SK-MEL-5 (cell line): ENCODE measurements at regions not wholly inside any gene's neighbourhood (a gene's known extent, or its start where the extent isn't known, plus 50 kb on each side); places are given as distances from the start of the nearest gene placed in this dataset.
"Not testable (repeated sequence)": the region's sequence is repeated elsewhere in the genome, so short reads cannot be mapped to it uniquely, and the experiment has no call there.

Experiments
- DNase-seq: peaks from one replicate; pipeline ENCODE4 v3.0.0-alpha.2; 2016; ENCODE audit warnings: low read depth, low spot score
- in situ Hi-C: cut with HindIII; loops from 2 replicates; pipeline ENCODE4 v1.10.0; 2016; ENCODE audit warnings: low sequenced_read_pairs, high pct_unique_total_duplicates, low pct_unique_long_range_greater_than_20kb

DNA sequence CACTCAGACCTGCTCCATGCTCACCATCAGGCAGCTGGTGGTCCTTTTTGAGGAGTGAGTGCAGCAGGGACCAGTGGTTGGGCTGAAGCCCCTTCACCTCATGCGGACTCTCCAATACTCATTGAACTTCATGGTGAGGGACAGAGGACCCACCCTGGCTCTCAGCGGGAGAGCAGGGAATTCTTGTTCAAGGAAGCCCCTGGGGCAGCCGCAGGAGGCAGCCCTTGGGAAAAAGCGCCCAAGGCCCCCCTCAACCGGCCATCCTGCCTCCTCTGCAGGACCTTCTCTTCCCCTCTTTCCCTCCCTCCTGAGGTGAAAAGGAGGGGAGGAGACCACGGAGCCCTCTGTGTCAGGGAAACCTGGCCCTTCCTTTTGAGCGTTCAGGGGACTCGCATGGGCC is 4510.9 kb upstream of the OR11H1 start:
- DNase-seq, in situ Hi-C loops: not testable (repeated sequence)

DNA sequence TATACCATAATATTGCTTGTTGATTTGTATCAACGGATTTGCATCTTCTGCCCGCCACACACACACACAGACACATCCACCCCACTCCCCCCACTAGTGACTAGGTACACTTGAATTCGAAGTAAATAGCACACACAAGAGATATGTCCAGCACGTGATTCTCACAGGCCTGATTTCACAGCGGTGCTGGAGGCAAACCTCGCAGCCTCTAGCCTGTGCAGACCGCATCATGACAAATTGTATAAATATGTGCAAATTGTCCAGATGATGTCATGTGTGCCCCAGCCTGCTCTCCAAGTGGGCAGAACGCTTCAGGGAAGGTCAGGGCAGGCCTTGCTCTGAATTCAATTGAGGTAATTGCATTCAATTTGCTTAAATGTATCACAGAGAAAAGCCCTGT is 4507.5 kb upstream of the OR11H1 start:
- in situ Hi-C loops, DNase-seq: not testable (repeated sequence)

DNA sequence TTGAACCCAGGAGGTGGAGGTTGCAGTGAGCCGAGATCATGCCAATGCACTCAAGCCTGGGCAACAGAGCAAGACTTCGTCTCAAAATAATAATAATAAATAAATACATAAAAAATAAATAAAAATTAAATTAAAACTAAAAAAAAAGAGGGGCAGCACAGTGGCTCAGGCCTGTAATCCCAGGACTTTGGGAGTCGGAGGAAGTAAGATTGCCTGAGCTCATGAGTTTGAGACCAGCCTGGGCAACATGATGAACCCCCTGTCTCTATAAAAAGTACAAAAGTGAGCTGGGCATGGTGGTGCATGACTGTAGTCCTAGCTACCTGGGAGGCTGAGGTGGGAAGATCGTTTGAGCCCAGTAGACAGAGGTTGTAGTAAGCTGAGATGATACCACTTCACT is 4501.5 kb upstream of the OR11H1 start:
- DNase-seq, in situ Hi-C loops: not testable (repeated sequence)

DNA sequence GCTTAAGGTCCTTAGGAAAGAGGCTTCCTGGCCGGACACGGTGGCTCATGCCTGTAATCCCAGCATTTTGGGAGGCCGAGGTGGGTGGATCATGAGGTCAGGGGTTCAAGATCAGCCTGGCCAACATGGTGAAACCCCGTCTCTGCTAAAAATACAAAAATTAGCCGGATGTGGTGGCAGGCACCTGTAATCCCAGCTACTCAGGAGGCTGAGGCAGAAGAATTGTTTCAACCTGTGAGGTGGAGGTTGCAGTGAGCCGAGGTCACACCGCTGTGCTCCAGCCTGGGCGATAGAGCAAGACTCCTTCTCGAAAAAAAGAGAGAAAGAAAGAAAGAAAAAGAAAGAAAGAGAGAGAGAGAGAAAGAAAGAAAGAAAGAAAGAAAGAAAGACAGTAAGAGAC is 4500.9 kb upstream of the OR11H1 start:
- DNase-seq, in situ Hi-C loops: not testable (repeated sequence)

DNA sequence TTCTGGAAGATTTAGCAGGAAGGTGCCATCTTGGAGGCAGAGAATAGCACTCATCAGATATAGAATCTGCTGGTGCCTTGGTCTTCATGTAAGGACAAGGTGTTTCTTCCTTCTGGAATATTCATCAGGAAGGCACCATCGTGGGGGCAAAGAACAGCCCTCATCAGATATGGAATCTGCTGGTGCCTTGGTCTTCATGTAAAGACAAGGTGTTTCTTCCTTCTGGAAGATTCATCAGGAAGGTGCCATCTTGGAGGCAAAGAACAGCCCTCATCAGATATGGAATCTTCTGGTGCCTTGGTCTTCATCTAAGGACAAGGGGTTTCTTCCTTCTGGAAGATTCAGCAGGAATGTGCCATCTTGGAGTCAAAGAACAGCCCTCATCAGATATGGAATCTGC is 4500.5 kb upstream of the OR11H1 start:
- in situ Hi-C loops, result not testable (repeated sequence)

DNA sequence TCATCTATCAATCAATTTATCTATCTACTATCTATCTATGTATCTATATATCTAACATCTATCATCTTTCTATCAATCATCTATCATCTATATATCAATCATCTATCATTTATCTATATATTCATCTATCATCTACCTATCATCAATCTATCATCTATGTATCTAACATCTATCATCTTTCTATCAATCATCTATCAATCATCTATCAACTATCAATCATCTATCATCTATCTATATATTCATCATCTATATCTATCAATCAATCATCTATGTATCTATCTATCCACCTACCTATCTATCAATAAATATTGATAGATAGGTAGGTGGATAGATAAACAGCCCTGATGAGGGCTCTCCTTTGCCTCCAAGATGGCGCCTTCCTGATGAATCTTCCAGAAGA is 4499.8 kb upstream of the OR11H1 start:
- DNase-seq, in situ Hi-C loops: not testable (repeated sequence)

More for the DNA sequence above, 4500.5 kb upstream of the OR11H1 start:
- not testable (repeated sequence) for DNase-seq

DNA sequence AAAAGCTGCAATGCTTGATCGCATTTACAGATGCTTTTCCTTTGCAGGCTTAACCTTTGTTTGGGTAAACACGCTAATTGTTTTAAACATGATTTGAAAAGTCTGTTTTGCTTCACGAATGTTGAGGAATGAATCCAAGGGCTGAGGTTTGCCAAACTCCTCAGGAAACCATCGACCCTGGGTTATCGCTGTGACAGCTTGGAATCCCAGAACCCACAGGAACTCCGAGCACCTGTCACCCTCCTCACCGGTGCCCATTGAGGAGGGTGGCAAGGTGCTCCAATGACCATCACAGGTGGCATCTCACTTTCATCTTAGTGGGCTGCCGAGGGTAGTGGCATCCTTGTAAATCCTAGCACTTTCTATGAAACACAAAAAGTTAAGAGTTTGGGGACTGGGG is 4498.5 kb upstream of the OR11H1 start:
- in situ Hi-C loops, DNase-seq: not testable (repeated sequence)

DNA sequence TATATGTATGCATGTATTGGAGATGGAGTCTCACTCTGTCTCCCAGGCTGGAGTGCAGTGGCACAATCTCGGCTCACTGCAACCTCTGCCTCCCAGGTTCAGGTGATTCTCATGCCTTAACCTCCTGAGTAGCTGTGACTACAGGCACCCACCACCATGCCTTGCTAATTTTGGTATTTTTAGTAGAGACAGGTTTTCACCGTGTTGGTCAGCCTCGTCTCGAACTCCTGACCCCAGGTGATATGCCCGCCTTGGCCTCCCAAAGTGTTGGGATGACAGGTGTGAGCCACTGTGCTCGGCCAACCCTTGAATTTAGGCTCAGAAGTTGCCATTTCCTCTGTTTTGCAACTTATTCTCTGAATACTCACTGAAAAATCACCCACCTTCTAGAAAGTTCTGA is 4498.0 kb upstream of the OR11H1 start:
- DNase-seq, in situ Hi-C loops: not testable (repeated sequence)

DNA sequence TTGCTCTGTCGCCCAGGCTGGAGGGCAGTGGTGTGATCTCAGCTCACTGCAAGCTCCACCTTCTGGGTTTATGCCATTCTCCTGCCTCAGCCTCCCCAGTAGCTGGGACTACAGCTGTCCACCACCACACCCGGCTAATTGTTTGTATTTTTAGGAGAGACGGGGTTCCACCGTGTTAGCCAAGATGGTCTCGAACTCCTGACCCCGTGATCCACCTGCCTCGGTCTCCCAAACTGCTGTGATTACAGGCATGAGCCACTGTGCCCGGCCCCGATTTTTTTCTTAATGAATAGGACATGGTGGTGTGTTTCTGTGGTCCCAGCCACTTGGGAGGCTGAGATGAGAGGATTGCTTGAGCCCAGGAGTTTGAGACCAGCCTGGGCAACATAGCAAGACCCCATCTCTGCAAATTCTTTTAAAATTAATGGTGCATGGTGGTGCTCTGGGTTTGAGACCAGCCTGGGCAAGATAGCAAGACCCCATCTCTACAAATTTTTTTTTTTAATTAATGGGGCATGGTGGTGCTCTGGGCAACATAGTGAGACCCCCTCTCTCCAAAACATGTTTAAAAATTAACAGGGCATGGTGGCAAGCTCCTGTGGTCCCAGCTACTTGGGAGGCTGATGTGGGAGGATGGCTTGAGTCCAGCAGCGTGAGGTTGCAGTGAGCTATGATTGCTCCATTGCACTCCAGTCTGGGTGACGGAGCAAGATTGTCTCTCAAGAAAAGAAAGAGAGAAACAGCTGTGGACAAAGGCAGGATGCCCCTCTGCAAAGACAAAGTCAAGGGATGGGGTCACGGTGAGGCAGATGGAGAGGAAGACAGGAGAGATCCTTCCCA is 4497.2 kb upstream of the OR11H1 start:
- in situ Hi-C loops, DNase-seq: not testable (repeated sequence)

DNA sequence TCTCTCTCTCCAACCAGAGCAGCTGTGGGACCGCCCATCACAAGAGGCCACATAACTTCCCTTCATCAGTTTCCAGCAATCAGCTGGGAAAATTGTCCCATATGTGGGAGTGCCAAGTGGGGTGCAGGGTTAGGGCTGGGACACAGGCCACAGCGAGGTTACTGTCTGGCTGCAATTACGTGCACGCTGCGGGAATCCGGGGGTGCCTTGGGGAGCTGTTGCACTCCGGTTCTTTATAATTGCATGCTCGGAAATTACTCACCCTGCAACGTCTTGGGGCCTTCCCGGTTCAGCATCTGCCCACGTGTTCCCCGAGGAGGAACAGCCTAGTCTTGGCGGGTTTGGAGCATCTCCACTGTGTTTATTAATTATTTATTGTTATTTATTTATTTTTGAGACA is 4495.9 kb upstream of the OR11H1 start:
- in situ Hi-C loops, DNase-seq: not testable (repeated sequence)

DNA sequence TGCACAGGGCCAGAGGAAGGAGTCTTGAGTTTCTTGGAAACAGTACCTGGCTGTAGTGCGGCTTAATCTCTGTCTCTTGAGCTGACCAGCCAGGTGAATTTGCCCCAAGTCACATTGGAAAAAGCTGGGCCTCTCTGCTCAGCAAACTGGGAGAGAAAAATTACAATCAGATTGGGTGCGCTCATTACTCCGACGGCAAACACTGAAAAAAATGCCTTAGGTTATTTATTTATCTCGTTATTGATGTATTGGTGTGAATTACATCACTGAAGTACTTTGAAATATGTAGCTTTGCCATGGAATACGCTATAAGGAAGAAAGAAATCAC is 4493.4 kb upstream of the OR11H1 start:
- in situ Hi-C loops, DNase-seq: not testable (repeated sequence)

DNA sequence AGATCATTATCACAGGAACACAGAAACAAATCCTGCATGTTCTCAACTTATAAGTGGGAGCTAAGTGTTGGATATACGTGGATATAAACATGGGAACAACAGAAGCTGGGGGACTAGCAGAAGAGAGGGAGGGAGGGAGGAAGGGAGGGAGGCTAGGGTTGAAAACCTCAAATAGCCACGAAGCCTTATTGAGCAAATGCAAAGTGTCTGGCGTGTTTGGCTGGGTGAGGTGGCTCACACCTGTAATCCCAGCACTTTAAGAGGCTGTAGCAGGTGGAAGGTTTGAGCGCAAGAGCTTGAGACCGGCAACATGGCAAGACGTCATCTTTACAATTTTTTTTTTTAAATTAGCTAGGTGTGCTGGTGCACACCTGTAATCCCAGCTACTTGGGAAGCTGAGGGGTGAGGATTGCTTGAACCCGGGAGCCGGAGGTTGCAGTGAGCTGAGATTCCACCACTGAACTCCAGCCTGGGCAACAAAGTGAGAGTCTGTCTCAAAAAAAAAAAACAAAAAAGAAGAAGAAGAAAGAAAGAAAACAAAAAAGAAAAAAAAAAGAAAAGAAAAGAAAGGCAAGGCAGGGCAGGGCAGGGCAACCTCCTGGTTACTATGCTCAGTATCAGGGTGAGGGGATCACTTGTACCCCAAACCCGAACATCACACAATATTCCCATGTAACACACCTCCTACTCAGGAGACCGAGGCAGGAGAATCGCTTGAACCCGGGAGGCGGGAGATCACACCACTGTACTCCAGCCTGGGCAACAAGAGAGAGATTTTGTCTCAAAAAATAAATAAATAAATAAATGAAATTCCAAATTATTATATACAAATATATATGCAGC is 4492.7 kb upstream of the OR11H1 start:
- DNase-seq, in situ Hi-C loops: not testable (repeated sequence)

DNA sequence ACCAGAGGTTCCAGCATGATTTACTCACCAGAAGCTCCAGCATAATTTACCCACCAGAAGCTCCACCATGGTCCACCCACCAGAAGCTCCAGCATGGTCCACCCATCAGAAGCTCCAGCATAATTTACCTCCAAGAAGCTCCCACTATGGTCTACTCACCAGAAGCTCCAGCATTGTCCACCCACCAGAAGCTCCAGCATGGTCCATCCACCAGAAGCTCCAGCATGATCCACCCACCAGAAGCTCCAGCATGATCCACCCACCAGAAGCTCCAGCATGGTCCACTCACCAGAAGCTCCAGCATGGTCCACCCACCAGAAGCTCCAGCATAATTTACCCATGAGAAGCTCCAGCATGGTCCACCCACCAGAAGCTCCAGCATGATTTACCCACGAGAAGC is 4490.7 kb upstream of the OR11H1 start:
- in situ Hi-C loops, DNase-seq: not testable (repeated sequence)

DNA sequence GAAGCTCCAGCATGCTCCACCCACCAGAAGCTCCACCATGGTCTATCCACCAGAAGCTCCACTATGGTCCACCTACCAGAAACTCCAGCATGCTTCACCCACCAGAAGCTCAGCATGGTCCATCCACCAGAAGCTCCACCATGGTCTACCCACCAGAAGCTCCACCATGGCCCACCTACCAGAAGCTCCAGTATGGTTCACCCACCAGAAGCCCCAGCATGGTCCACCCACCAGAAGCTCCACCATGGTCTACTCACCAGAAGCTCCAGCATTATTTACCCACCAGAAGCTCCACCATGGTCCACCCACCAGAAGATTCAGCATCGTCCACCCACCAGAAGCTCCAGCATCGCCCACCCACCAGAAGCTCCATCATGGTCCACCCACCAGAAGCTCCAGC is 4490.2 kb upstream of the OR11H1 start:
- in situ Hi-C loops, result not testable (repeated sequence)

DNA sequence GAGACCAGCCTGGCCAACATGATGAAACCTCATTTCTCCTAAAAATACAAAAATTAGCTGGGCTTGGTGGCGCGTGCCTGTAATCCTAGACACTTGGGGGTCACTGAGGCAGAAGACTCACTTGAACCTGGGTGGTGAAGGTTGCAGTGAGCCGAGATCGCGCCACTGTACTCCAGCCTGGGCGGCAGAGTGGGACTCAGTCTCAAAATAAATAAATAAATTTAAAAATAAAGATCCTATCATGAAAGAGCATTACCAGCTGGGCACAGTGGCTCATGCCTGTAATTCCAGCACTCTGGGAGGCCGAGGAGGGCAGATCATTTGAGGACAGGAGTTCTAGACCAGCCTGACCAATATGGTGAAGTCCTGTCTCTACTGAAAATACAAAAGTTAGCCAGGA is 4489.2 kb upstream of the OR11H1 start:
- in situ Hi-C loops, DNase-seq: not testable (repeated sequence)

More for the DNA sequence above, 4490.2 kb upstream of the OR11H1 start:
- DNase-seq, result not testable (repeated sequence)

DNA sequence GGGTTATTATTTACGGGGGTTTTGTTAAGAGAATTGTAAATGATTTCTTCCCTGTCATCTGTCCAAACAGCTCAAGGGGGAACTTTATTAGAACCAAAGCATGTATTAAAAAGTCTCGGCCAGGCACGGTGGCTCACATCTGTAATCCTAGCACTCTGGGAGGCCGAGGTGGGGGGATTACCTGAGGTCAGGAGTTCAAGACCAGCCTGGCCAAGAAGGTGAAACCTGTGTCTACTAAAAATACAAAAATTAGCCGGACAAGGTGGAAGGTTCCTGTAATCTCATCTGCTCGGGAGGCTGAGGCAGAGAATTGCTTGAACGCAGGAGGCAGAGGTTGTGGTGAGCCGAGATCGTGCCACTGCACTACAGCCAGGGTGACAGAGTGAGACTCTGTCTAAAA is 4486.6 kb upstream of the OR11H1 start:
- DNase-seq, in situ Hi-C loops: not testable (repeated sequence)

DNA sequence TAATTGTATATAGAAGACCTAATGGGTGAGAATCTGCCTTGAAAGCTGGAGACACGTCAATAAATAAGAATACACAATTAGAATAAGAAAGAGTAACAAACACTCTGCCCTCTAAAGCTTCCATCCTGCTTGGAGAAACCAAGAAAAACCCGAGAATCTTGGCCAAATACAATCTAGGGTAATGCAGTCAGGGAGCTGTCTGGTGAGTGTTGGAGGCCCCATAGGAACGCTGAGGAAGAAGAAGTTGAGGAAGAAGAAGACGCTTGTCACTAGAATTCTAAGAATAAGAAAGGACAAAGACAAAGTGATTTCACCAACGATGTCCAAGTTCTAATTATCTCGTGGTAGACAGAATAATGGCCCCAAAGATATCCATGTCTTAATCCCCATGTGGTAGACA is 4485.9 kb upstream of the OR11H1 start:
- in situ Hi-C loops, result no loop called here

DNA sequence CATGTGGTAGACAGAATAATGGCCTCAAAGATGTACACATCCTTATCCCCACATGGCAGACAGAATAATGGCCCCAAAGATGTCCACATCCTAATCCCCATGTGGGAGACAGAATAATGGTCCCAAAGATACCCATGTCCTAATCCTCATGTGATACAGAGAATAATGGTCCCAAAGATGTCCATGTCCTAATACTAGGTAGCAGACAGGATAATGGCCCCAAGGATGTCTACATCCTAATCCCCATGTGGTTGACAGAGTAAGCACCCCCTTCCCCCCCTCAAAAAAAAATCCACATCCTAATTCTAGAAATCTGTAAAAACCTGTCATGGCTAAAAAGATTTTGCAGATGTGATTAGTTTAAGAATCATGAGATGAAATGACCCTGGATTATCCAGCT is 4484.7 kb upstream of the OR11H1 start:
- in situ Hi-C loops, DNase-seq: not testable (repeated sequence)

More for the DNA sequence above, 4485.9 kb upstream of the OR11H1 start:
- no peak for DNase-seq
